Activated T-helper 2 cell treated with anti-CD3 and anti-CD28 coated beads, Interferon-gamma antibody, Interleukin-2, Interleukin-4, amounts not matched to agents 10 μg/mL and 5 μg/mL and 100 μg/mL, durations not matched to agents 14 hours and 24 hours and 36 hours (primary cell): ENCODE measurements at regions not wholly inside any gene's neighbourhood (a gene's known extent, or its start where the extent isn't known, plus 50 kb on each side); places are given as distances from the start of the nearest gene placed in this dataset.

Experiments used
- DNase-seq: peaks from one replicate; pipeline ENCODE4 v3.0.0; 2021; ENCODE audit warnings: low spot score
- H3K27ac Mint-ChIP-seq: one replicate; pipeline ENCODE4 v1.8.0; 2021; ENCODE audit warnings: mixed read lengths
- H3K27me3 Mint-ChIP-seq: one replicate; pipeline ENCODE4 v1.8.0; 2021; ENCODE audit warnings: low read depth, mixed read lengths
- H3K36me3 Mint-ChIP-seq: one replicate; pipeline ENCODE4 v1.8.0; 2021; ENCODE audit warnings: low read depth, mixed read lengths
- H3K4me1 Mint-ChIP-seq: one replicate; pipeline ENCODE4 v1.8.0; 2021; ENCODE audit warnings: low read depth, mixed read lengths
- H3K4me3 Mint-ChIP-seq: one replicate; pipeline ENCODE4 v1.8.0; 2021; ENCODE audit warnings: low read depth, mild to moderate bottlenecking, moderate library complexity, mixed read lengths
- H3K9me3 Mint-ChIP-seq: one replicate; pipeline ENCODE4 v1.8.0; 2021; ENCODE audit warnings: mixed read lengths
- intact Hi-C: fragments of 100-400 bp; cut with micrococcal nuclease; formaldehyde crosslinking; loops from one replicate; pipeline ENCODE4 v1.15.1; 2023

GRCh38 chr3:194775266-194775665 lies 89.6 kb downstream of the FAM43A start:
- intact Hi-C loops: no loop called here
- Mint-ChIP-seq H3K4me1 (no peaks in the 10 kb centered on the region), H3K27ac (no peak overlapping the region), H3K9me3 (no peaks in the 10 kb centered on the region), H3K36me3 (no peaks in the 10 kb centered on the region), H3K4me3 (no peak overlapping the region), H3K27me3 (peaks cover 38% of the 10 kb centered on the region)
- no peak for DNase-seq

DNA sequence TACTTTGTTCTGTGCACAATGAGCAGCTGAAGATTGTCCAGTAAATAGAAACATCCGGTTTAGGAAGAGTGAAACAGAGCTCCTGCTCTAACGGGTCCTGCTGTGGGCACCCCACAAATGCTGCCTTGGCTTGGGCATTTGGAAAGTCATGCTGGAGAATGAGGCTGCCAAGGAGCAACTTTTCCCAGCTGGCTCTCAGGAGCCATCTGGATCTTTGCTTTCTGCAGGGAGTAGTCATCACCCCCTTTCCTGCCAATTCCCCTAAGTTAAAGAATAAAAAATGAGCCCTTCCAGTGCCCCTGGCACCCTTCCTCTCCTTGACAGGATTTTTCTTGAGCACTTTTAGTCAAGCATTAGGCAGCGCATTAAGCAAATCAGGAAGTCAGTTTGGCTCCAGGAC lies 90.0 kb downstream of the FAM43A start:
- H3K9me3 Mint-ChIP-seq: no peaks in the 10 kb centered on the region
- no peaks in the 10 kb centered on the region for H3K4me1 Mint-ChIP-seq
- DNase-seq: no peak
- intact Hi-C loops: no loop called here
- H3K27ac Mint-ChIP-seq: no peak overlapping the region
- H3K4me3 Mint-ChIP-seq: no peak overlapping the region
- peaks cover 35% of the 10 kb centered on the region for H3K27me3 Mint-ChIP-seq
- H3K36me3 Mint-ChIP-seq: no peaks in the 10 kb centered on the region

DNA sequence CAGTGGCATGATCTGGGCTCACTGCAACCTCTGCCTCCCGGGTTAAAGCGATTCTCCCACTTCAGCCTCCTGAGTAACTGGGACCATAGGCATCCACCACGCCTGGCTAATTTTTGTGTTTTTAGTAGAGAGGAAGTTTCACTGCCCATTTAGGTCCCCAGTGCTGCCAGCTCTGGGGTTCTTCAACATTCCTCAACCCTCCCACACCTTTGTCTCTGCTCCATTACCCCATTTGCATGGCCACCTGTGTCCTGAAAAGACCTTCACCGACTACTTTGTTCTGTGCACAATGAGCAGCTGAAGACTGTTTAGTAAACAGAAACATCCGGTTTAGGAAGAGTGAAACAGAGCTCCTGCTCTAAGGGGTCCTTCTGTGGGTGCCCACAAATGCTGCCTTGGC lies 92.0 kb downstream of the FAM43A start:
- intact Hi-C loops: no loop called here
- Mint-ChIP-seq H3K9me3 (no peaks in the 10 kb centered on the region), H3K27me3 (peaks cover 23% of the 10 kb centered on the region), H3K27ac (no peak overlapping the region), H3K4me3 (no peak overlapping the region), H3K4me1 (no peaks in the 10 kb centered on the region), H3K36me3 (no peaks in the 10 kb centered on the region)
- DNase-seq: no peak

DNA sequence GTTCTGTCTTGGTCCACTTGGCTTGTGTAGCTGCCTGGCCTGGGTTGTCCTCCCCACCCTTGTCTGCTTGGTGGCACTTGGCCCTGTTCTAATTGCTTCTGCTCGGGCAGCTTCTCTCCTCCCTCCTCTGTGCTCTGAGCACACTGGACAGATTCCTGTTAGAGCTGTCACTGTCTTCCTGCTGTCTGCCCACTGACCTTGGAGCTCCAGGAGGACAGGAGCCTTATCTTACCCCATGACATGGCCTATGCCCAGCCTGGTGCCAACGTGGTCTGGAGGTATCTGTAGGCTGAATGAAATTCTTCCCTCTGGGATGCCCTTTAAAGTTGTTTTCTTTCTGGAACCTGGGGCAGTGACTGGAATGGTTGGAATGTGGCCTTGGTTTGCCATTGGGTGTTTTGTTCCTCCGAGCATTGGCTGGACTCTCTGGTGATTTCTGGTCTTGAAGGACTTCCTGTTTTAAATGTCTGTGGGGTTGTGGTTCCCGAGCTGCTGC lies 94.1 kb downstream of the FAM43A start:
- H3K36me3 Mint-ChIP-seq: no peaks in the 10 kb centered on the region
- intact Hi-C loops: no loop called here
- no peaks in the 10 kb centered on the region for H3K9me3 Mint-ChIP-seq
- H3K4me1 Mint-ChIP-seq: no peaks in the 10 kb centered on the region
- no peak for DNase-seq
- H3K27me3 Mint-ChIP-seq: peaks cover 16% of the 10 kb centered on the region
- H3K27ac Mint-ChIP-seq: no peak overlapping the region
- H3K4me3 Mint-ChIP-seq: no peak overlapping the region

GRCh38 chr3:194780706-194781105 lies 95.0 kb downstream of the FAM43A start:
- Mint-ChIP-seq H3K27me3 (peaks cover 15% of the 10 kb centered on the region), H3K27ac (no peak overlapping the region), H3K36me3 (no peaks in the 10 kb centered on the region), H3K4me1 (no peaks in the 10 kb centered on the region), H3K9me3 (no peaks in the 10 kb centered on the region), H3K4me3 (no peak overlapping the region)
- no peak for DNase-seq
- intact Hi-C loops: no loop called here

DNA sequence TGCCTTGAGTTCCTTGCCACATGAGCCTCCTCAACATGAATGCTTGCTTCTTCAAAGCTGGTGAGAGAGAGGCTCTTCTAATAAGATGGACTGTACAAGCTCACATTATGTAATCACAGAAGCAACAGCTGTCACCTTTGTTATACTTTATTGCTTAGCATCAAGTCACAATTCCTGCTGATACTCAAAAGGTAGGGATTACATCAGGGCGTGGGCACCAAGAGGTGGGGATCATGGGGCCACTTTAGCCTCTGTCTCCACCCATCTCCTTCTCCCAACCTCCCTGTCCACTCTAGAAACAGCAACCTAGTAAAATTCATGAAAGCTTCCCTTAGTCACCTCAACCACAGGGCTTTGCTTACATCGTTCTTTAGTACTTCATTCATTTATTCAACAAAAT lies 95.9 kb downstream of the FAM43A start:
- intact Hi-C loops: no loop called here
- Mint-ChIP-seq H3K27me3 (peaks cover 11% of the 10 kb centered on the region), H3K4me3 (no peak overlapping the region), H3K4me1 (no peaks in the 10 kb centered on the region), H3K36me3 (no peaks in the 10 kb centered on the region), H3K9me3 (no peaks in the 10 kb centered on the region), H3K27ac (no peak overlapping the region)
- DNase-seq: no peak

GRCh38 chr3:194782698-194783404 lies 97.2 kb downstream of the FAM43A start:
- Mint-ChIP-seq H3K4me3 (no peak overlapping the region), H3K4me1 (no peaks in the 10 kb centered on the region), H3K27ac (no peak overlapping the region), H3K27me3 (peaks cover 8% of the 10 kb centered on the region), H3K9me3 (no peaks in the 10 kb centered on the region), H3K36me3 (no peaks in the 10 kb centered on the region)
- no peak for DNase-seq
- intact Hi-C loops: no loop called here

DNA sequence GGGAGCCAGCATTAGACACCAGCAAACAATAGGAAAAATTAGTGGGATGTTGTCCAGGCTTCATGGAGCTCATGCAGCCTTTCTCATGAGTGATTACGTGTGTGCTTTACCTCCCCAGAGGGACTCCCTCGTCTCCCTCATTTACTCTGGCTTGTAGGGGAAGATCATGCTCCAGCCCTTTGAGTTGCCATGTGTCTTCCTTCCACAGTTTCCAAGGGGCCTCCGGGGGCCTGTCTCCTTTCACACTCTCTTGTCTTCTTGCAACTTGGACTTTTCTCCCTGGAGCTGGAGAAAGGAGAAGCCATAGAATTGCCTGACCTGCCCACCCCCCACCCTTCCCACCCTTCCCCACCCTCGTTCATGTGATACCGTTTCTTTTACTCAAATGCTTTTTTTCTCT lies 98.7 kb downstream of the FAM43A start:
- no peak for DNase-seq
- Mint-ChIP-seq H3K4me3 (no peak overlapping the region), H3K36me3 (no peaks in the 10 kb centered on the region), H3K4me1 (no peaks in the 10 kb centered on the region), H3K9me3 (no peaks in the 10 kb centered on the region), H3K27me3 (no peaks in the 10 kb centered on the region), H3K27ac (no peak overlapping the region)
- intact Hi-C loops: no loop called here

GRCh38 chr3:194785315-194785714 lies 99.6 kb downstream of the FAM43A start:
- Mint-ChIP-seq H3K27ac (no peak overlapping the region), H3K4me1 (no peaks in the 10 kb centered on the region)
- intact Hi-C loops: no loop called here

DNA sequence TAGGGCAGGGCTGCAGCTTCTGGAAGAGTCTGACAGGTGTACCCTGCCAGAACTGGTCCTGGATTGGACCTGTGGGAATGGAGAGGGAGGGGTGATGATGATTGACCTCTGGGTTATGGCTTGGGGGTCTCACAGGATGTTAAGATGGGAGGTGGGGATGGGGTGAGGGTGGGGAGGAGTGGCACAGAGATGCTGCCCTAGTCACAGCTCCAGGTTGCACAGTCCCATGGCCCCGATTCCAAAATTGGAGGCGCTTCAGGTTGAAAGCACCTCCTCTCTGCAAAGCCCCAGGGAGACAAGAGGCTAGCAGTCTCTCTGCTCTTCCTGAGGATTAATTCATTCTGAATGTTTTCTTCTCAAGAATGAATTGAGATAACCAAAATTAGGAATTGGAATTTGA lies 101.4 kb downstream of the FAM43A start:
- Mint-ChIP-seq H3K4me3 (no peak overlapping the region), H3K27ac (no peak overlapping the region), H3K9me3 (no peaks in the 10 kb centered on the region), H3K27me3 (no peaks in the 10 kb centered on the region), H3K4me1 (no peaks in the 10 kb centered on the region), H3K36me3 (no peaks in the 10 kb centered on the region)
- no peak for DNase-seq
- intact Hi-C loops: no loop called here

More at GRCh38 chr3:194785315-194785714, 99.6 kb downstream of the FAM43A start:
- Mint-ChIP-seq H3K27me3 (no peaks in the 10 kb centered on the region), H3K36me3 (no peaks in the 10 kb centered on the region), H3K4me3 (no peak overlapping the region), H3K9me3 (no peaks in the 10 kb centered on the region)
- no peak for DNase-seq

- Mint-ChIP-seq H3K4me1 (no peaks in the 10 kb centered on the region), H3K27me3 (no peaks in the 10 kb centered on the region), H3K36me3 (no peaks in the 10 kb centered on the region), H3K9me3 (no peaks in the 10 kb centered on the region), H3K4me3 (no peak overlapping the region), H3K27ac (no peak overlapping the region)
- DNase-seq: no peak
- intact Hi-C loops: no loop called here
These were observed 102.0 kb downstream of the FAM43A start for GRCh38 chr3:194787650-194788049.

DNA sequence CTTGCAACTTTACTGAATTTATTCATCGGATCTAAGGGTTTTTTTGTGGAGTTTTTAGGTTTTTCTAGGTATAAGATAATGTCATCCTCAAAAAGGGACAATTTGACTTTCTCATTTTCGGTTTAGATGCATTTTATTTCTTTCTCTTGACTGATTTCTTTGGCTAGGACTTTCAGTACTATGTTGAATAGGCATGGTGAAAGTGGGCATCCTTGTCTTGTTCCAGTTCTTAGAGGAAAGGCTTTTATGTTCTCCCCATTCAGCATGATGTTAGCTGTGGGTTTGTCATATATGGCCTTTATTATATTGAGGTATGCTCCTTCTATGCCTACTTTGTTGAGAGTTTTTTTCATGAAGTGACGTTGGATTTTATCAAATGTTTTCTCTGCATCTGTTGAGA lies 106.7 kb downstream of the FAM43A start:
- Mint-ChIP-seq H3K9me3 (peaks cover 27% of the 10 kb centered on the region), H3K4me3 (no peak overlapping the region), H3K27ac (no peak overlapping the region), H3K4me1 (peaks cover 4% of the 10 kb centered on the region), H3K27me3 (no peaks in the 10 kb centered on the region), H3K36me3 (peaks cover 4% of the 10 kb centered on the region)
- intact Hi-C loops: no loop called here
- no peak for DNase-seq

DNA sequence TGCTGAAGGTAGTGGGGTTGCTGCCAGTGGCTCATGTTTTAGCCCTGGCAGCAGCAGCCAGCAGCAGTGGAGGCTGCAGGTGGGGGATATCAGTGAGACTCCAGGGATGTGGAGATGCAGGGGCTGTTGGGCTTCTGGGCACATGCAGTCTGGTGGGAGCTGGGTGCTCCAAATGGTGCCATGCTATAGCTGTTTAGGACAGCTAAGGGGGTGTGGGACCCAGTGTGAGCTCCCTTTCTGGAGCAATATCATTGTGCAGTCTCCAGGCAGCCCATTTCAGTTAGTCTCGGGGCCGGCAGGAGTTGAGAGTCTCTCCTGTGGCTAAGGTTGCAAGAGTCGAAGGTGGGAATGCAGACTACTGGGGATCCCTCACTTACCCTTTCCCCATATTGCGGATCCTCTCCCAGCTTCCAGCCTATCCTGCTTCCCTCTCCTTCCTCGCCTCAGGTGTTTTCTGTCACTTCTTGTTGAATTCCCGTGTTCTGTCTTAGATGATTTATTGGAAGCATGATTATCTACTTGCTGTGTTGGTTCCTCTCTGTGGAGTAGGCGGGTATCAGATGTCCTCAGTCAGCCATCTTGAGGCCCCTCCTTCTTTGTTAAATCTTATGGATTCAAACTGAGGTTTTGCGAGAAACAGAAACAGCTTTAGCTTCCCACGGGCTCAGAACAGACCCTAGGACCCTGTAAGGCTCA lies 112.0 kb downstream of the FAM43A start:
- Mint-ChIP-seq H3K27me3 (peaks cover 2% of the 10 kb centered on the region), H3K9me3 (peaks cover 31% of the 10 kb centered on the region), H3K4me3 (no peak overlapping the region), H3K27ac (no peak overlapping the region), H3K36me3 (peaks cover 4% of the 10 kb centered on the region), H3K4me1 (peaks cover 4% of the 10 kb centered on the region)
- no peak for DNase-seq
- intact Hi-C loops: no loop called here
